Panc1 (cell line): ENCODE measurements at regions not wholly inside any gene's neighbourhood (a gene's known extent, or its start where the extent isn't known, plus 50 kb on each side); places are given as distances from the start of the nearest gene placed in this dataset.

Experiments used
- POLR2AphosphoS5 ChIP-seq: IDR thresholded peaks from 2 replicates; pipeline ENCODE4 v1.6.1; 2012; ENCODE audit warnings: mild to moderate bottlenecking, low read depth, low read length, moderate library complexity
- TF ChIP-seq, protein P1 (sequence below): fragments of 450-650 bp; IDR thresholded peaks from 2 replicates; pipeline ENCODE4 v1.5.1; 2017; ENCODE audit warnings: mild to moderate bottlenecking
- TF ChIP-seq, protein P2 (sequence below), 2 experiments: IDR thresholded peaks; 2 replicates each; pipeline ENCODE4 v1.6.1; 2011 to 2012; ENCODE audit warnings: low read depth in 2 of 2, control low read depth in 1 of 2, low read length in 1 of 2, mild to moderate bottlenecking in 1 of 2, moderate library complexity in 1 of 2; ENCODE audit not compliant: insufficient read depth in 1 of 2

DNA sequence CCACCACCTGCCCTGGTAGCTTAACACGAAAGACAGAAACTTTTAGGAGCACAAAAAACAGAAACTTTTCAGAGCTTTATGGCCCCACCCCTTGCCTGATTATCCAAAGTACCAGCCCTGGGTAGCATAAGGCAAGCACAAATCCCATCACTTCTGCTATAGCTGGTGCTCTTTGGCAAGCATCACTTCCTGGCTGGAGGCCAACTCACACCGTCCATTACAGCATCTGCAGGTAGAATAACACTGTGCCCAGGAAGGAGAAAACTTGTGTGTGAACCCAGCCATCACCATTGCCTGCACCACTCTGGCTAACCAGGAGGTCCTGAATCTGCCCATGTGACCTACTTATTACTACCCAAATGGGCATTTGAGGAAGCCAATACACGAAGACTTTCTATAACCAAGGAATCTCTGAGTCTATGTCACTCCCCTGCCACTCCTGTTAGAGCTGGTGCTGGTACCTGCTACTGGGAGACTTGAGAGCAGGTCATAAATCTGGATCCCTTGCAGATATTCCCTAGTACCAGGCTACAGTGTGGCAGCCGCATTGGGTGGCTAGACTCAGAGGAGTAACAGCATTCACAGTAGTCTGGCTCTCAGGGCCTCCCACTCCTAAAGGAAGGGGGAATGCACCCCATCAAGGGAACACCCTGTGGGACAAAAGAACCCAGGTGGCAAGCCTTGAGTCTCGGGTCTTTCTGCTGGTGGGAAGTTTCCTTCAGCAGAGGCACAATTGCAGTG is 73.3 kb upstream of the AKAP13 start:
- TF ChIP-seq, protein P1, sequence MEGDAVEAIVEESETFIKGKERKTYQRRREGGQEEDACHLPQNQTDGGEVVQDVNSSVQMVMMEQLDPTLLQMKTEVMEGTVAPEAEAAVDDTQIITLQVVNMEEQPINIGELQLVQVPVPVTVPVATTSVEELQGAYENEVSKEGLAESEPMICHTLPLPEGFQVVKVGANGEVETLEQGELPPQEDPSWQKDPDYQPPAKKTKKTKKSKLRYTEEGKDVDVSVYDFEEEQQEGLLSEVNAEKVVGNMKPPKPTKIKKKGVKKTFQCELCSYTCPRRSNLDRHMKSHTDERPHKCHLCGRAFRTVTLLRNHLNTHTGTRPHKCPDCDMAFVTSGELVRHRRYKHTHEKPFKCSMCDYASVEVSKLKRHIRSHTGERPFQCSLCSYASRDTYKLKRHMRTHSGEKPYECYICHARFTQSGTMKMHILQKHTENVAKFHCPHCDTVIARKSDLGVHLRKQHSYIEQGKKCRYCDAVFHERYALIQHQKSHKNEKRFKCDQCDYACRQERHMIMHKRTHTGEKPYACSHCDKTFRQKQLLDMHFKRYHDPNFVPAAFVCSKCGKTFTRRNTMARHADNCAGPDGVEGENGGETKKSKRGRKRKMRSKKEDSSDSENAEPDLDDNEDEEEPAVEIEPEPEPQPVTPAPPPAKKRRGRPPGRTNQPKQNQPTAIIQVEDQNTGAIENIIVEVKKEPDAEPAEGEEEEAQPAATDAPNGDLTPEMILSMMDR = no peak
- TF ChIP-seq POLR2AphosphoS5 = no peak
- TF ChIP-seq, protein P2, sequence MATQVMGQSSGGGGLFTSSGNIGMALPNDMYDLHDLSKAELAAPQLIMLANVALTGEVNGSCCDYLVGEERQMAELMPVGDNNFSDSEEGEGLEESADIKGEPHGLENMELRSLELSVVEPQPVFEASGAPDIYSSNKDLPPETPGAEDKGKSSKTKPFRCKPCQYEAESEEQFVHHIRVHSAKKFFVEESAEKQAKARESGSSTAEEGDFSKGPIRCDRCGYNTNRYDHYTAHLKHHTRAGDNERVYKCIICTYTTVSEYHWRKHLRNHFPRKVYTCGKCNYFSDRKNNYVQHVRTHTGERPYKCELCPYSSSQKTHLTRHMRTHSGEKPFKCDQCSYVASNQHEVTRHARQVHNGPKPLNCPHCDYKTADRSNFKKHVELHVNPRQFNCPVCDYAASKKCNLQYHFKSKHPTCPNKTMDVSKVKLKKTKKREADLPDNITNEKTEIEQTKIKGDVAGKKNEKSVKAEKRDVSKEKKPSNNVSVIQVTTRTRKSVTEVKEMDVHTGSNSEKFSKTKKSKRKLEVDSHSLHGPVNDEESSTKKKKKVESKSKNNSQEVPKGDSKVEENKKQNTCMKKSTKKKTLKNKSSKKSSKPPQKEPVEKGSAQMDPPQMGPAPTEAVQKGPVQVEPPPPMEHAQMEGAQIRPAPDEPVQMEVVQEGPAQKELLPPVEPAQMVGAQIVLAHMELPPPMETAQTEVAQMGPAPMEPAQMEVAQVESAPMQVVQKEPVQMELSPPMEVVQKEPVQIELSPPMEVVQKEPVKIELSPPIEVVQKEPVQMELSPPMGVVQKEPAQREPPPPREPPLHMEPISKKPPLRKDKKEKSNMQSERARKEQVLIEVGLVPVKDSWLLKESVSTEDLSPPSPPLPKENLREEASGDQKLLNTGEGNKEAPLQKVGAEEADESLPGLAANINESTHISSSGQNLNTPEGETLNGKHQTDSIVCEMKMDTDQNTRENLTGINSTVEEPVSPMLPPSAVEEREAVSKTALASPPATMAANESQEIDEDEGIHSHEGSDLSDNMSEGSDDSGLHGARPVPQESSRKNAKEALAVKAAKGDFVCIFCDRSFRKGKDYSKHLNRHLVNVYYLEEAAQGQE (IDR thresholded peaks at IDR 0.05; ENCODE audit: insufficient read depth in 1 of 2, low read depth in 2 of 2, low read length in 1 of 2) = no peak
